H1 (cell line): ENCODE measurements at regions not wholly inside any gene's neighbourhood (a gene's known extent, or its start where the extent isn't known, plus 50 kb on each side); places are given as distances from the start of the nearest gene placed in this dataset.

Source experiments
- CTCF ChIA-PET: fragments of 300-600 bp; sonication (Branson Sonifier 250); formaldehyde crosslinking; loops from one replicate; lab custom pipeline; 2021; ENCODE audit not compliant: partially characterized antibody; lab: Charles Lee
- POLR2A ChIA-PET: fragments of 300-600 bp; sonication (Branson Sonifier 250); formaldehyde crosslinking; loops from one replicate; lab custom pipeline; 2021; ENCODE audit warnings: inconsistent platforms; ENCODE audit not compliant: partially characterized antibody; lab: Charles Lee
- DNase-seq, 2 experiments: peaks; one replicate each; pipeline versions ENCODE4 v3.0.0 to v3.0.0-alpha.2; 2010 to 2022; ENCODE audit warnings: low spot score in 2 of 2, low read depth in 1 of 2, mixed read lengths in 1 of 2
- FAIRE-seq: peaks from 2 replicates; lab custom pipeline; 2011; peaks lifted over from hg19 to GRCh38; lab: Jason Lieb, UNC
- H2AFZ ChIP-seq: 2 replicates; pipeline ENCODE4 v1.8.1; 2012; ENCODE audit warnings: low read length, inconsistent platforms
- H2AK5ac ChIP-seq: 2 replicates; pipeline ENCODE4 v1.6.1; 2013; ENCODE audit warnings: low read depth, low read length
- H2BK120ac ChIP-seq: replicated peaks from 2 replicates; pipeline ENCODE3; 2013; ENCODE audit warnings: low read depth, low read length, inconsistent platforms
- H2BK12ac ChIP-seq: 2 replicates; pipeline ENCODE4 v1.6.1; 2013; ENCODE audit warnings: low read depth, low read length
- H2BK15ac ChIP-seq: 2 replicates; pipeline ENCODE4 v1.6.1; 2013; ENCODE audit warnings: low read length
- H2BK20ac ChIP-seq: 2 replicates; pipeline ENCODE4 v1.6.1; 2013; ENCODE audit warnings: low read length
- H2BK5ac ChIP-seq: 2 replicates; pipeline ENCODE4 v1.6.1; 2013; ENCODE audit warnings: low read depth, low read length
- H3K14ac ChIP-seq: 2 replicates; pipeline ENCODE4 v1.6.1; 2013; ENCODE audit warnings: inconsistent platforms; ENCODE audit not compliant: insufficient read length
- H3K18ac ChIP-seq: 2 replicates; pipeline ENCODE4 v1.6.1; 2013; ENCODE audit warnings: low read length; ENCODE audit errors: extremely low read depth
- H3K23ac ChIP-seq: 2 replicates; pipeline ENCODE4 v1.6.1; 2013; ENCODE audit warnings: inconsistent platforms; ENCODE audit not compliant: insufficient read length
- H3K23me2 ChIP-seq: 2 replicates; pipeline ENCODE4 v1.6.1; 2013; ENCODE audit warnings: low read depth, low read length
- H3K27ac ChIP-seq: 2 replicates; pipeline ENCODE4 v1.6.1; 2011; ENCODE audit warnings: low read depth, low read length, inconsistent platforms
- H3K27me3 ChIP-seq, 4 experiments: replicated peaks in 1 of 4; 1 replicate in 1 of 4; 2 replicates in 3 of 4; pipeline versions ENCODE4 v1.6.1 to v1.8.1; 2011 to 2013; ENCODE audit warnings: low read length in 3 of 4, mild to moderate bottlenecking in 3 of 4, inconsistent platforms in 2 of 4, mixed read lengths in 2 of 4, moderate library complexity in 1 of 4; ENCODE audit not compliant: control insufficient read depth in 3 of 4, insufficient read depth in 3 of 4; ENCODE audit errors: extremely low read depth in 1 of 4
- H3K36me3 ChIP-seq, 4 experiments: 2 replicates each; pipeline versions ENCODE4 v1.6.1 to v1.8.1; 2011 to 2013; ENCODE audit warnings: mild to moderate bottlenecking in 4 of 4, low read length in 3 of 4, moderate library complexity in 2 of 4, control low read depth in 1 of 4, inconsistent platforms in 1 of 4; ENCODE audit not compliant: insufficient read depth in 4 of 4, control insufficient read depth in 2 of 4
- H3K4ac ChIP-seq: replicated peaks from 2 replicates; pipeline ENCODE3; 2013; ENCODE audit warnings: low read length, low read depth, mixed read lengths, inconsistent platforms; ENCODE audit not compliant: insufficient read length
- H3K4me1 ChIP-seq, 4 experiments: replicated peaks in 1 of 4; 1 replicate in 1 of 4; 2 replicates in 3 of 4; pipeline versions ENCODE4 v1.6.1 to v1.8.1; 2011 to 2013; ENCODE audit warnings: low read length in 3 of 4, inconsistent platforms in 2 of 4, mixed read lengths in 1 of 4; ENCODE audit not compliant: insufficient read depth in 4 of 4, control insufficient read depth in 3 of 4
- H3K4me2 ChIP-seq, 2 experiments: 2 replicates each; pipeline versions ENCODE4 v1.6.1 to v1.8.1; 2011 to 2013; ENCODE audit warnings: low read depth in 2 of 2, low read length in 2 of 2, control low read depth in 1 of 2, inconsistent platforms in 1 of 2, mild to moderate bottlenecking in 1 of 2; ENCODE audit not compliant: insufficient read depth in 1 of 2
- H3K4me3 ChIP-seq, 4 experiments: fragments of 200-600, 300-600 bp in 1 of 4; sonication (generic), shearing (Covaris generic), sonication (Bioruptor Twin) in 1 of 4; 2 replicates each; pipeline versions ENCODE4 v1.5.1 to v1.8.1; 2011 to 2016; ENCODE audit warnings: low read length in 4 of 4, low read depth in 3 of 4, control low read depth in 2 of 4, inconsistent platforms in 2 of 4, mild to moderate bottlenecking in 2 of 4, mixed read lengths in 1 of 4, moderate library complexity in 1 of 4; ENCODE audit not compliant: insufficient read depth in 2 of 4; ENCODE audit errors: extremely low read depth in 1 of 4
- H3K56ac ChIP-seq: replicated peaks from 2 replicates; pipeline ENCODE3; 2013; ENCODE audit warnings: low read depth, mild to moderate bottlenecking, mixed read lengths, low read length, inconsistent platforms; ENCODE audit not compliant: insufficient read length
- H3K79me1 ChIP-seq: 2 replicates; pipeline ENCODE4 v1.6.1; 2013; ENCODE audit warnings: low read depth, low read length, control low read depth
- H3K79me2 ChIP-seq, 2 experiments: 2 replicates each; pipeline versions ENCODE4 v1.6.1 to v1.8.1; 2012 to 2013; ENCODE audit warnings: low read length in 2 of 2, mild to moderate bottlenecking in 2 of 2, inconsistent platforms in 1 of 2; ENCODE audit not compliant: insufficient read depth in 2 of 2, control insufficient read depth in 1 of 2
- H3K9ac ChIP-seq, 4 experiments: replicated peaks in 1 of 4; 1 replicate in 1 of 4; 2 replicates in 3 of 4; pipeline versions ENCODE4 v1.6.1 to v1.8.1; 2011 to 2013; ENCODE audit warnings: low read depth in 3 of 4, low read length in 3 of 4, control low read depth in 2 of 4, mild to moderate bottlenecking in 2 of 4, moderate library complexity in 2 of 4, inconsistent platforms in 1 of 4; ENCODE audit errors: extremely low read depth in 1 of 4
- H3K9me3 ChIP-seq, 2 experiments: 2 replicates each; pipeline versions ENCODE4 v1.6.1 to v1.8.1; 2012 to 2013; ENCODE audit warnings: mild to moderate bottlenecking in 2 of 2, moderate library complexity in 2 of 2, control low read depth in 1 of 2, inconsistent platforms in 1 of 2, low read depth in 1 of 2, low read length in 1 of 2, mixed read lengths in 1 of 2; ENCODE audit not compliant: insufficient read depth in 2 of 2
- H4K20me1 ChIP-seq, 2 experiments: replicated peaks in 1 of 2; 2 replicates each; pipeline versions ENCODE3 to v1.8.1; 2011 to 2013; ENCODE audit warnings: inconsistent platforms in 2 of 2, low read length in 2 of 2, mild to moderate bottlenecking in 1 of 2; ENCODE audit not compliant: insufficient read depth in 2 of 2, control insufficient read depth in 1 of 2
- H4K5ac ChIP-seq: 2 replicates; pipeline ENCODE4 v1.6.1; 2013; ENCODE audit warnings: low read length, low read depth, mixed read lengths, inconsistent platforms; ENCODE audit not compliant: insufficient read length
- H4K8ac ChIP-seq: 2 replicates; pipeline ENCODE4 v1.8.0; 2013; ENCODE audit warnings: mild to moderate bottlenecking, moderate library complexity, low read length, inconsistent platforms; ENCODE audit not compliant: insufficient read depth; ENCODE audit errors: extremely low read depth
- H4K91ac ChIP-seq: replicated peaks from 2 replicates; pipeline ENCODE3; 2013; ENCODE audit warnings: low read length, mixed read lengths, inconsistent platforms; ENCODE audit not compliant: insufficient read length
- CBX5 ChIP-seq: fragments of 300-800, 300-1000 bp; sonication (generic); IDR thresholded peaks from 2 replicates; pipeline ENCODE4 v1.7.1; 2016; ENCODE audit warnings: antibody characterized with exemption, low read length, low read depth
- CTCF ChIP-seq, 3 experiments: IDR thresholded peaks; 1 replicate in 2 of 3; 2 replicates in 1 of 3; pipeline versions ENCODE4 v1.5.1 to v1.6.1; 2011; ENCODE audit warnings: low read length in 3 of 3, mild to moderate bottlenecking in 3 of 3, inconsistent platforms in 2 of 3, low read depth in 1 of 3, moderate library complexity in 1 of 3; ENCODE audit not compliant: insufficient read depth in 1 of 3; ENCODE audit errors: control extremely low read depth in 1 of 3

- H4K8ac ChIP-seq: no peak overlapping the region
- no peak overlapping the region for H3K18ac ChIP-seq
- DNase-seq: no peak
- no peak overlapping the region for H3K23ac ChIP-seq
- no peak overlapping the region for H4K5ac ChIP-seq
- H3K9me3 ChIP-seq: peaks cover 2 to 3% of the 10 kb centered on the region in 2 experiments; a peak in 1 of 4 replicates
- H3K9ac ChIP-seq: no peak overlapping the region
- POLR2A ChIA-PET: no interaction called here
- no peaks in the 10 kb centered on the region for H3K27me3 ChIP-seq
- H2BK120ac ChIP-seq: no peak overlapping the region
- H2BK20ac ChIP-seq: no peak overlapping the region
- no peak overlapping the region for H4K91ac ChIP-seq
- H2BK15ac ChIP-seq: no peak overlapping the region
- H3K79me2 ChIP-seq: no peaks in the 10 kb centered on the region
- no peak overlapping the region for H2BK5ac ChIP-seq
- no peak for TF ChIP-seq CTCF (IDR thresholded peaks at IDR 0.05; ENCODE audit: control extremely low read depth in 1 of 3, insufficient read depth in 1 of 3, low read depth in 1 of 3, low read length in 3 of 3)
- TF ChIP-seq CBX5: no peak
- TF ChIP-seq, all 59 proteins: peak for 0
- H3K56ac ChIP-seq: no peak overlapping the region
- no peak overlapping the region for H3K27ac ChIP-seq
- no peaks in the 10 kb centered on the region for H3K79me1 ChIP-seq
- no peaks in the 10 kb centered on the region for H4K20me1 ChIP-seq
- no peak overlapping the region for H3K4me2 ChIP-seq
- no peaks in the 10 kb centered on the region for H3K4me1 ChIP-seq
- no peak overlapping the region for H2BK12ac ChIP-seq
- H3K4ac ChIP-seq: no peak overlapping the region
- no peaks in the 10 kb centered on the region for H3K23me2 ChIP-seq
- H2AFZ ChIP-seq: no peak overlapping the region
- CTCF ChIA-PET: no interaction called here
- no peak overlapping the region for H3K4me3 ChIP-seq
- FAIRE-seq: no peak
- no peaks in the 10 kb centered on the region for H3K36me3 ChIP-seq
- no peak overlapping the region for H3K14ac ChIP-seq
- H2AK5ac ChIP-seq: no peak overlapping the region
These were observed 180.9 kb downstream of the DTWD1 start for GRCh38 chr15:49801796-49802195.
